ENCODE measurements at regions not wholly inside any gene's neighbourhood (a gene's known extent, or its start where the extent isn't known, plus 50 kb on each side); places are given as distances from the start of the nearest gene placed in this dataset.
"Not testable (repeated sequence)": the region's sequence is repeated elsewhere in the genome, so short reads cannot be mapped to it uniquely, and the experiment has no call there.

DNA sequence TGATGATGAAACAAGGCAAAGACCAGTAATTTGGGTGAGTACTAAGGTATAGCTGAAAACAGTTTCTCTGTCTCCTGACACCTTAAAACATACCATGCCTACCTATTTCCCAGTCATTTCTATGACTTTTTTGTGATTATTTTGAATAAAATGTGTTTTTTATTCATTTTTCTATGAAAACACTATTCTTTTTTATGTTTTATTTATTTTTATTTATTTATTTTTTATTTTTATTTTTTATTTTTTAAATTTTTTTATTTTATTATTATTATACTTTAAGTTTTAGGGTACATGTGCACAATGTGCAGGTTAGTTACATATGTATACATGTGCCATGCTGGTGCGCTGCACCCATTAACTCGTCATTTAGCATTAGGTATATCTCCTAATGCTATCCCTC, 576.8 kb upstream of the TLE4 start:
- TF ChIP-seq, protein P1, sequence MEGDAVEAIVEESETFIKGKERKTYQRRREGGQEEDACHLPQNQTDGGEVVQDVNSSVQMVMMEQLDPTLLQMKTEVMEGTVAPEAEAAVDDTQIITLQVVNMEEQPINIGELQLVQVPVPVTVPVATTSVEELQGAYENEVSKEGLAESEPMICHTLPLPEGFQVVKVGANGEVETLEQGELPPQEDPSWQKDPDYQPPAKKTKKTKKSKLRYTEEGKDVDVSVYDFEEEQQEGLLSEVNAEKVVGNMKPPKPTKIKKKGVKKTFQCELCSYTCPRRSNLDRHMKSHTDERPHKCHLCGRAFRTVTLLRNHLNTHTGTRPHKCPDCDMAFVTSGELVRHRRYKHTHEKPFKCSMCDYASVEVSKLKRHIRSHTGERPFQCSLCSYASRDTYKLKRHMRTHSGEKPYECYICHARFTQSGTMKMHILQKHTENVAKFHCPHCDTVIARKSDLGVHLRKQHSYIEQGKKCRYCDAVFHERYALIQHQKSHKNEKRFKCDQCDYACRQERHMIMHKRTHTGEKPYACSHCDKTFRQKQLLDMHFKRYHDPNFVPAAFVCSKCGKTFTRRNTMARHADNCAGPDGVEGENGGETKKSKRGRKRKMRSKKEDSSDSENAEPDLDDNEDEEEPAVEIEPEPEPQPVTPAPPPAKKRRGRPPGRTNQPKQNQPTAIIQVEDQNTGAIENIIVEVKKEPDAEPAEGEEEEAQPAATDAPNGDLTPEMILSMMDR (conservative IDR thresholded peaks at IDR 0.05): not testable (repeated sequence)
- TF ChIP-seq ZFX (IDR thresholded peaks at IDR 0.05): not testable (repeated sequence)
